ENCODE measurements at regions not wholly inside any gene's neighbourhood (a gene's known extent, or its start where the extent isn't known, plus 50 kb on each side); places are given as distances from the start of the nearest gene placed in this dataset.

DNA sequence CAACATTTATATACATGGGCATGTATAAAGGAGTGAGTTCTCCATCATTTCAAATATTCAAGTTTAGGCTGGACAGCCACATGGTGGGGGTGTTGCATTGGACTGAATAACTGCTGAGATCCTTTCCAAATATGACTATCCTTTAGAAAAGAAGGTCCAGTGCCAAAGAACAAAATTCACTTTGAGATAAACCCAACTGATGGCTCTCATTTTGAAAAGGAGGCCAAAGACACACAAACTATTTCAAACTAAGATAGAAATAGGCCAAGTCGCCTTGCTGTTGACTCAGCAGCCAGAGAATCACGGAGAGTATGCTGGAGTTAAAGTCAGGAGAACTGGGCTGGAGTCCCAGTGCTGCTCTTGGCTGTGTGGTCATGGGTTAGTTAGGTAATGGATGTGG, 204.5 kb upstream of the LRATD1 start:
- TF ChIP-seq, protein P1, sequence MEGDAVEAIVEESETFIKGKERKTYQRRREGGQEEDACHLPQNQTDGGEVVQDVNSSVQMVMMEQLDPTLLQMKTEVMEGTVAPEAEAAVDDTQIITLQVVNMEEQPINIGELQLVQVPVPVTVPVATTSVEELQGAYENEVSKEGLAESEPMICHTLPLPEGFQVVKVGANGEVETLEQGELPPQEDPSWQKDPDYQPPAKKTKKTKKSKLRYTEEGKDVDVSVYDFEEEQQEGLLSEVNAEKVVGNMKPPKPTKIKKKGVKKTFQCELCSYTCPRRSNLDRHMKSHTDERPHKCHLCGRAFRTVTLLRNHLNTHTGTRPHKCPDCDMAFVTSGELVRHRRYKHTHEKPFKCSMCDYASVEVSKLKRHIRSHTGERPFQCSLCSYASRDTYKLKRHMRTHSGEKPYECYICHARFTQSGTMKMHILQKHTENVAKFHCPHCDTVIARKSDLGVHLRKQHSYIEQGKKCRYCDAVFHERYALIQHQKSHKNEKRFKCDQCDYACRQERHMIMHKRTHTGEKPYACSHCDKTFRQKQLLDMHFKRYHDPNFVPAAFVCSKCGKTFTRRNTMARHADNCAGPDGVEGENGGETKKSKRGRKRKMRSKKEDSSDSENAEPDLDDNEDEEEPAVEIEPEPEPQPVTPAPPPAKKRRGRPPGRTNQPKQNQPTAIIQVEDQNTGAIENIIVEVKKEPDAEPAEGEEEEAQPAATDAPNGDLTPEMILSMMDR (IDR thresholded peaks at IDR 0.05), result no peak
- no peaks in the 10 kb centered on the region for H3K36me3 ChIP-seq
- H3K27ac ChIP-seq, result no peak overlapping the region
- intact Hi-C loops (cut with DNase I; ENCODE audit: low total_unique reads), result no loop called here
- H3K4me3 ChIP-seq, result no peak overlapping the region
- peak in 1 of 2 donors; percentile 36 for DNase-seq
- no peaks in the 10 kb centered on the region for H3K9me3 ChIP-seq
- no peaks in the 10 kb centered on the region for H3K27me3 ChIP-seq
- no peaks in the 10 kb centered on the region for H3K4me1 ChIP-seq

DNA sequence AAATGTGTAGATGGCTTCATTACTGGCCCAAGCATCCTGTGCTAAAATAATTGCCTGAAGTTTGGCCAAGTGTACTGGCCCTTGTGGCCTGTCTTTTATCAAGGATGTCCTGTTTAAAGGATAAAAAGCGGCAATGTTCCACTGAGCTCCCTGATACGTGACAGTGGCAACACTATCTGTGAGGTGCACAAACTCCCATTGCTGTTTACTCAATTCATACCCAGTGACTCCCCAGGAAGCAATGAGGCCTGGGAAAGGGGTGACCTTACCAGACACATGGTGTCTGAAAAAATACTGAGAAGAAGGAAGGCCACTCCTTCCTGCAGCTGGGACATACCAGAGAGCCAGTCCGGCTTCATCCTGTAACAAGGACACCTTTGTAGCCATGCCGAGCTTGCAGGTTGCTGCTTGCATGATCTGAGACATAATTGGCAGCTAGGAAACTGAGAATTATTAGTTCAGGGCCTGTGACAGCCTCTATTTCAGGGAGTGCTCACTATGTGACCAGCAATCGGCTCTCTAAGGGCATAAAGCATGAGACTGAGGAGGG, 198.5 kb upstream of the LRATD1 start:
- Histone ChIP-seq H3K36me3 (no peaks in the 10 kb centered on the region), H3K4me1 (no peaks in the 10 kb centered on the region), H3K9me3 (peaks cover 0 to 3% (median 0%) of the 10 kb centered on the region in 3 donors), H3K27me3 (no peaks in the 10 kb centered on the region), H3K27ac (no peak overlapping the region), H3K4me3 (no peak overlapping the region)
- TF ChIP-seq, protein P1 (IDR thresholded peaks at IDR 0.05), result no peak
- no peak for DNase-seq
- intact Hi-C loops (cut with DNase I; ENCODE audit: low total_unique reads), result no loop called here

DNA sequence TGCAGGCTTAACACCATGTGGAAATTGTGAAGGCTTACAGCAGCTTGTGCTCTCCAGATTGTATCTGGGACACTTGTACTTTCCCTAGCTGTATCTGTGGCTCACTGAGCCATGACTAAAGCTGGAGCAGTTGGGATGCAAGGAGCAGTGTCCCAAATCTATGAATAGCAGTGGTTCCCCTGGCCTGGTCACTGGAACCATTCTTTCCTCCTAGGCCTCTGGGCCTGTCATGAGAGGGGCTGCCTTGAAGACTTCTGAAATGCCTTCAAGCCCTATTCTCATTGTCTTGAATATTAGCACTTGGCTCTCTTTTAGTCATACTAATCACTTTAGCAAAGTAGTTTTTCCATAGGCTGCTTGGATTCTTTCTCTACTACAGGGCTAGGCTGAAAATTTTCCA, 186.8 kb upstream of the LRATD1 start:
- Histone ChIP-seq H3K27ac (no peak overlapping the region), H3K9me3 (peaks cover 0 to 10% (median 0%) of the 10 kb centered on the region in 3 donors), H3K36me3 (no peaks in the 10 kb centered on the region), H3K4me1 (no peaks in the 10 kb centered on the region), H3K4me3 (no peak overlapping the region), H3K27me3 (no peaks in the 10 kb centered on the region)
- no peak for DNase-seq
- TF ChIP-seq, protein P1 (IDR thresholded peaks at IDR 0.05), result no peak
- intact Hi-C loops (cut with DNase I; ENCODE audit: low total_unique reads), result no loop called here

DNA sequence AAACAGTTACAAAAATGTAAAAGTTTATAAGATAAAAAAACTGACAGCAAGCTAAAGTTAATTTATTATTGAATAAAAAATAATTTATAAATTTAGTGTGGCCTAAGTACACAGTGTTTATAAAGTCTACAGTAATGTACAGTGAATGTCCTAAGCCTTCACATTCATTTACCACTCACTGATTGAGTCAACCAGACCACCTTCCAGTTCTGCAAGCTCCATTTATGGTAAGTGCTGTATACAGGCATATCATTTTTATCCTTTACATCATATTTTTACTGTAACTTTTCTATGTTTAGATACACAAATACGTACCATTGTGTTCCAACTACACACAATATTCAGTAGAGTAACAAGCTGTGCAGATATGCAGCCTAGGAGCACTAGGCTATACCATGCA, 184.2 kb upstream of the LRATD1 start:
- TF ChIP-seq, protein P1 (IDR thresholded peaks at IDR 0.05), result no peak
- intact Hi-C loops (cut with DNase I; ENCODE audit: low total_unique reads), result no loop called here
- Histone ChIP-seq H3K4me3 (no peak overlapping the region), H3K36me3 (no peaks in the 10 kb centered on the region), H3K27me3 (no peaks in the 10 kb centered on the region), H3K4me1 (no peaks in the 10 kb centered on the region), H3K27ac (no peak overlapping the region), H3K9me3 (peaks cover 0 to 10% (median 0%) of the 10 kb centered on the region in 3 donors)
- DNase-seq, result no peak

DNA sequence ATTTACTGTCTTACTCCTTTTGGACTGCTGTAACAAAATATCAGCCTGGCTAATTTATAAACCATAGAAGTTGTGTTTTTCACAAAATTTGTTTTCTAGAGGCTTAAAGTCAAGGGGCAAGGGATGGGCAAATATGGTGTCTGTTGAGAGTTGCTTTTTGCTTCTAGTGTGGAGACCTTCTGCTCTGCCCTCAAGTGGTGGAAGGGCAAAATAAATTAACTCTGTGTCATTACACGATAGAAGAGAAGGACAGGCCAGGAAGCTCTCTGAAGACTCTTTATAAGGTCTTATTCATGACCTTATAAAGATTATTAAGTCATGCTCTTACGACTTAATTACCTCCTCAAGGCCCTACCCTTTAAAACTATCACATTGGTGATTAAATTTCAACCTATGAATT, 181.2 kb upstream of the LRATD1 start:
- no peak overlapping the region for H3K27ac ChIP-seq
- no peaks in the 10 kb centered on the region for H3K27me3 ChIP-seq
- H3K4me1 ChIP-seq, result no peaks in the 10 kb centered on the region
- no peaks in the 10 kb centered on the region for H3K9me3 ChIP-seq
- no peaks in the 10 kb centered on the region for H3K36me3 ChIP-seq
- no peak overlapping the region for H3K4me3 ChIP-seq
- TF ChIP-seq, protein P1 (IDR thresholded peaks at IDR 0.05), result no peak
- intact Hi-C loops (cut with DNase I; ENCODE audit: low total_unique reads), result no loop called here
- DNase-seq, result no peak

DNA sequence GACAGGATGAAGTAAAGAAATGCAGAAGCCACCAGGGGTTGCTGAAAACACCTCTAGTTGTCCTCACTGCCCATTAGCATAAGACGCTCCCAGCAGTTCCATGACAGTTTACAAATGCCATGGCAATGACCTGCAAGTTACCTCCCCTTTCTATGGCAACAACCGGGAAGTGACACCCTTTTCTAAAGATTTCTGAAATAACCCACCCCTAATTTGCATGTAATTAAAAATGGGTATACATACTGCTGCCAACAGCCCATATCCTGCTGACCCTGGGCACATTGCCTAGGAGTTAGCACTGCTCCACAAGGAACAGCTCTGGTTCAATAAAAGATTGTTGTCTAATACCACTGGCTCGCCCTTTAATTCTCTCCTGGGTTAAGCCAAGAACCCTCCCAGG, 178.3 kb upstream of the LRATD1 start:
- no peaks in the 10 kb centered on the region for H3K9me3 ChIP-seq
- intact Hi-C loops (cut with DNase I; ENCODE audit: low total_unique reads), result no loop called here
- H3K4me1 ChIP-seq, result no peaks in the 10 kb centered on the region
- no peak overlapping the region for H3K4me3 ChIP-seq
- no peak overlapping the region for H3K27ac ChIP-seq
- DNase-seq, result no peak
- no peaks in the 10 kb centered on the region for H3K27me3 ChIP-seq
- TF ChIP-seq, protein P1 (IDR thresholded peaks at IDR 0.05), result no peak
- H3K36me3 ChIP-seq, result no peaks in the 10 kb centered on the region

Measured in tibial artery (tissue), 4 donors.